IPS-18a (cell line): ENCODE measurements at regions not wholly inside any gene's neighbourhood (a gene's known extent, or its start where the extent isn't known, plus 50 kb on each side); places are given as distances from the start of the nearest gene placed in this dataset.
"Not testable (repeated sequence)": the region's sequence is repeated elsewhere in the genome, so short reads cannot be mapped to it uniquely, and the experiment has no call there.

Source experiments
- H3K27ac ChIP-seq: one replicate; pipeline ENCODE4 v1.5.1; 2013; ENCODE audit warnings: low read length
- H3K27me3 ChIP-seq: one replicate; pipeline ENCODE4 v1.6.1; 2013; ENCODE audit warnings: mild to moderate bottlenecking, low read length; ENCODE audit not compliant: control insufficient read depth, insufficient read depth
- H3K36me3 ChIP-seq: one replicate; pipeline ENCODE4 v1.6.1; 2013; ENCODE audit warnings: low read depth, low read length; ENCODE audit not compliant: control insufficient read depth
- H3K4me1 ChIP-seq: one replicate; pipeline ENCODE4 v1.6.1; 2013; ENCODE audit warnings: low read depth, low read length; ENCODE audit not compliant: control insufficient read depth
- H3K4me3 ChIP-seq: one replicate; pipeline ENCODE4 v1.5.1; 2013; ENCODE audit warnings: low read length
- H3K9ac ChIP-seq: one replicate; pipeline ENCODE4 v1.6.1; 2013; ENCODE audit warnings: mild to moderate bottlenecking, low read length, moderate library complexity
- H3K9me3 ChIP-seq: one replicate; pipeline ENCODE4 v1.6.1; 2013; ENCODE audit warnings: low read depth, low read length; ENCODE audit not compliant: control insufficient read depth

GRCh38 chr4:189121336-189121735 is 819.3 kb upstream of the FRG1 start:
- H3K27ac ChIP-seq = no peak overlapping the region
- no peaks in the 10 kb centered on the region for H3K4me1 ChIP-seq
- H3K36me3 ChIP-seq = no peaks in the 10 kb centered on the region
- H3K27me3 ChIP-seq = no peaks in the 10 kb centered on the region
- no peaks in the 10 kb centered on the region for H3K9me3 ChIP-seq
- no peak overlapping the region for H3K9ac ChIP-seq
- H3K4me3 ChIP-seq = no peak overlapping the region

GRCh38 chr4:189124149-189124758 is 816.4 kb upstream of the FRG1 start:
- Histone ChIP-seq H3K4me3 (no peak overlapping the region), H3K9ac (no peak overlapping the region), H3K9me3 (no peaks in the 10 kb centered on the region), H3K4me1 (no peaks in the 10 kb centered on the region), H3K27me3 (no peaks in the 10 kb centered on the region), H3K36me3 (no peaks in the 10 kb centered on the region), H3K27ac (no peak overlapping the region)

GRCh38 chr4:189124791-189125190 is 815.9 kb upstream of the FRG1 start:
- no peak overlapping the region for H3K4me3 ChIP-seq
- H3K9me3 ChIP-seq = no peaks in the 10 kb centered on the region
- H3K27ac ChIP-seq = no peak overlapping the region
- no peak overlapping the region for H3K9ac ChIP-seq
- H3K27me3 ChIP-seq = no peaks in the 10 kb centered on the region
- H3K36me3 ChIP-seq = no peaks in the 10 kb centered on the region
- H3K4me1 ChIP-seq = no peaks in the 10 kb centered on the region

GRCh38 chr4:189126040-189126439 is 814.6 kb upstream of the FRG1 start:
- no peak overlapping the region for H3K27ac ChIP-seq
- H3K36me3 ChIP-seq = no peaks in the 10 kb centered on the region
- H3K4me3 ChIP-seq = no peak overlapping the region
- no peaks in the 10 kb centered on the region for H3K4me1 ChIP-seq
- no peaks in the 10 kb centered on the region for H3K9me3 ChIP-seq
- no peaks in the 10 kb centered on the region for H3K27me3 ChIP-seq
- no peak overlapping the region for H3K9ac ChIP-seq

GRCh38 chr4:189128341-189128740 is 812.3 kb upstream of the FRG1 start:
- Histone ChIP-seq H3K27me3 (no peaks in the 10 kb centered on the region), H3K9ac (no peak overlapping the region), H3K27ac (no peak overlapping the region), H3K4me1 (no peaks in the 10 kb centered on the region), H3K36me3 (no peaks in the 10 kb centered on the region), H3K4me3 (no peak overlapping the region), H3K9me3 (no peaks in the 10 kb centered on the region)

- no peak overlapping the region for H3K27ac ChIP-seq
- H3K4me1 ChIP-seq = no peaks in the 10 kb centered on the region
Measured at GRCh38 chr4:189129044-189129694, 811.5 kb upstream of the FRG1 start.

GRCh38 chr4:189131118-189131517 is 809.6 kb upstream of the FRG1 start:
- no peak overlapping the region for H3K9ac ChIP-seq
- no peaks in the 10 kb centered on the region for H3K4me1 ChIP-seq

More at GRCh38 chr4:189129044-189129694, 811.5 kb upstream of the FRG1 start:
- Histone ChIP-seq H3K27me3 (no peaks in the 10 kb centered on the region), H3K4me3 (no peak overlapping the region), H3K36me3 (no peaks in the 10 kb centered on the region), H3K9me3 (no peaks in the 10 kb centered on the region), H3K9ac (no peak overlapping the region)

GRCh38 chr4:189136462-189136861 is 804.2 kb upstream of the FRG1 start:
- no peaks in the 10 kb centered on the region for H3K4me1 ChIP-seq

More at GRCh38 chr4:189131118-189131517, 809.6 kb upstream of the FRG1 start:
- H3K27ac ChIP-seq = no peak overlapping the region
- no peaks in the 10 kb centered on the region for H3K36me3 ChIP-seq
- H3K9me3 ChIP-seq = no peaks in the 10 kb centered on the region
- no peak overlapping the region for H3K4me3 ChIP-seq
- H3K27me3 ChIP-seq = no peaks in the 10 kb centered on the region

GRCh38 chr4:189143263-189143952 is 797.3 kb upstream of the FRG1 start:
- H3K9ac ChIP-seq = no peak overlapping the region
- no peaks in the 10 kb centered on the region for H3K36me3 ChIP-seq
- H3K27me3 ChIP-seq = no peaks in the 10 kb centered on the region
- no peaks in the 10 kb centered on the region for H3K4me1 ChIP-seq
- no peak overlapping the region for H3K4me3 ChIP-seq
- H3K27ac ChIP-seq = no peak overlapping the region
- H3K9me3 ChIP-seq = no peaks in the 10 kb centered on the region

More at GRCh38 chr4:189136462-189136861, 804.2 kb upstream of the FRG1 start:
- Histone ChIP-seq H3K27ac (no peak overlapping the region), H3K4me3 (no peak overlapping the region), H3K36me3 (no peaks in the 10 kb centered on the region), H3K9me3 (no peaks in the 10 kb centered on the region), H3K9ac (no peak overlapping the region), H3K27me3 (no peaks in the 10 kb centered on the region)

- H3K27me3 ChIP-seq = no peaks in the 10 kb centered on the region
- no peaks in the 10 kb centered on the region for H3K36me3 ChIP-seq
- no peaks in the 10 kb centered on the region for H3K4me1 ChIP-seq
- H3K9me3 ChIP-seq = peaks cover 5% of the 10 kb centered on the region
- H3K27ac ChIP-seq = no peak overlapping the region
- no peak overlapping the region for H3K4me3 ChIP-seq
- H3K9ac ChIP-seq = no peak overlapping the region
Measured at GRCh38 chr4:189147005-189147929, 793.4 kb upstream of the FRG1 start.

GRCh38 chr4:189155083-189155482 is 785.6 kb upstream of the FRG1 start:
- not testable (repeated sequence) for H3K4me3 ChIP-seq, H3K27ac ChIP-seq, H3K36me3 ChIP-seq, H3K9ac ChIP-seq, H3K27me3 ChIP-seq, H3K9me3 ChIP-seq, H3K4me1 ChIP-seq
